Neural cell (in vitro differentiated cells): ENCODE measurements at regions not wholly inside any gene's neighbourhood (a gene's known extent, or its start where the extent isn't known, plus 50 kb on each side); places are given as distances from the start of the nearest gene placed in this dataset.

Experiments
- H2AFZ ChIP-seq: fragments of 200-600, 300-800 bp; sonication (generic), shearing (Covaris generic); 2 replicates; pipeline ENCODE4 v1.6.0; 2014; ENCODE audit warnings: low read depth, mild to moderate bottlenecking, antibody characterized with exemption, low read length, moderate library complexity
- H3F3A ChIP-seq: fragments of 200-600 bp; shearing (Covaris generic); 2 replicates; pipeline ENCODE4 v1.6.1; 2016; ENCODE audit warnings: mild to moderate bottlenecking, moderate library complexity, mixed read lengths, antibody characterized with exemption, low read length; ENCODE audit not compliant: insufficient read depth, poor library complexity, severe bottlenecking
- H3K27ac ChIP-seq: fragments of 200-600, 300-800 bp; sonication (generic), shearing (Covaris generic); 2 replicates; pipeline ENCODE4 v1.5.1; 2014; ENCODE audit warnings: mild to moderate bottlenecking, low read length, moderate library complexity
- H3K27me3 ChIP-seq: fragments of 300-800, 200-600 bp; sonication (generic), shearing (Covaris generic); 2 replicates; pipeline ENCODE4 v1.6.0; 2014; ENCODE audit warnings: mild to moderate bottlenecking, low read depth, low read length, moderate library complexity; ENCODE audit not compliant: insufficient read depth
- H3K36me3 ChIP-seq: fragments of 300-800, 200-600 bp; sonication (generic), shearing (Covaris generic); 2 replicates; pipeline ENCODE4 v1.5.1; 2014; ENCODE audit warnings: mild to moderate bottlenecking, antibody characterized with exemption, low read length, moderate library complexity; ENCODE audit not compliant: insufficient read depth
- H3K4me2 ChIP-seq: fragments of 300-800, 200-600 bp; sonication (generic), shearing (Covaris generic); 2 replicates; pipeline ENCODE4 v1.6.0; 2014; ENCODE audit warnings: mild to moderate bottlenecking, low read length
- H3K4me3 ChIP-seq: fragments of 300-800, 200-600 bp; sonication (generic), shearing (Covaris generic); 2 replicates; pipeline ENCODE4 v1.5.1; 2014; ENCODE audit warnings: mild to moderate bottlenecking, low read length, moderate library complexity
- H3K79me2 ChIP-seq: fragments of 200-600 bp; shearing (Covaris generic); replicated peaks from 2 replicates; pipeline ENCODE4 v1.6.0; 2014; ENCODE audit warnings: mild to moderate bottlenecking, low read length, moderate library complexity; ENCODE audit not compliant: insufficient read depth
- H3K9ac ChIP-seq: fragments of 300-800, 200-600 bp; sonication (generic), shearing (Covaris generic); 2 replicates; pipeline ENCODE4 v1.6.1; 2016; ENCODE audit warnings: mild to moderate bottlenecking, low read length, mixed read lengths
- H3K9me2 ChIP-seq: fragments of 200-600 bp; shearing (Covaris generic); 2 replicates; pipeline ENCODE4 v1.6.1; 2016; ENCODE audit warnings: mild to moderate bottlenecking, low read length, mixed read lengths; ENCODE audit not compliant: insufficient read depth
- H3K9me3 ChIP-seq: fragments of 200-600, 300-800 bp; sonication (generic), shearing (Covaris generic); 2 replicates; pipeline ENCODE4 v1.6.1; 2016; ENCODE audit warnings: mild to moderate bottlenecking, mixed run types, low read length, moderate library complexity, mixed read lengths
- H4K20me1 ChIP-seq: fragments of 200-600 bp; shearing (Covaris generic); 2 replicates; pipeline ENCODE4 v1.6.1; 2016; ENCODE audit warnings: mild to moderate bottlenecking, mixed run types; ENCODE audit not compliant: insufficient read depth
- EP300 ChIP-seq: fragments of 450-650 bp; conservative IDR thresholded peaks from 2 replicates; pipeline ENCODE4 v1.6.1; 2014; ENCODE audit warnings: antibody characterized with exemption, mild to moderate bottlenecking, moderate library complexity; ENCODE audit not compliant: poor library complexity, severe bottlenecking
- EZH2 ChIP-seq: fragments of 200-600, 300-800 bp; shearing (Covaris generic), sonication (generic); IDR thresholded peaks from 2 replicates; pipeline ENCODE4 v1.6.1; 2014; ENCODE audit warnings: antibody characterized with exemption, low read length, borderline replicate concordance, mild to moderate bottlenecking; ENCODE audit not compliant: insufficient read depth, poor library complexity, severe bottlenecking
- MXI1 ChIP-seq: fragments of 450-650 bp; conservative IDR thresholded peaks from 2 replicates; pipeline ENCODE4 v1.6.1; 2014; ENCODE audit warnings: antibody characterized with exemption, mild to moderate bottlenecking; ENCODE audit not compliant: poor library complexity, severe bottlenecking
- POLR2AphosphoS5 ChIP-seq: IDR thresholded peaks from 2 replicates; pipeline ENCODE4 v1.6.1; 2012
- RAD21 ChIP-seq: fragments of 450-650 bp; conservative IDR thresholded peaks from 2 replicates; pipeline ENCODE4 v1.6.1; 2014; ENCODE audit warnings: antibody characterized with exemption, mild to moderate bottlenecking, moderate library complexity
- SMC3 ChIP-seq: fragments of 450-650 bp; conservative IDR thresholded peaks from 2 replicates; pipeline ENCODE4 v1.6.1; 2014; ENCODE audit warnings: antibody characterized with exemption, mild to moderate bottlenecking, moderate library complexity; ENCODE audit not compliant: poor library complexity
- TAF1 ChIP-seq: IDR thresholded peaks from 2 replicates; pipeline ENCODE4 v1.6.1; 2012; ENCODE audit warnings: low read depth
- TF ChIP-seq, protein P1 (sequence below): IDR thresholded peaks from 2 replicates; pipeline ENCODE4 v1.6.1; 2012; ENCODE audit warnings: borderline replicate concordance
- TF ChIP-seq, protein P2 (sequence below): fragments of 450-650 bp; IDR thresholded peaks from 2 replicates; pipeline ENCODE4 v1.5.1; 2014; ENCODE audit warnings: antibody characterized with exemption, mild to moderate bottlenecking, moderate library complexity; ENCODE audit not compliant: poor library complexity, severe bottlenecking

DNA sequence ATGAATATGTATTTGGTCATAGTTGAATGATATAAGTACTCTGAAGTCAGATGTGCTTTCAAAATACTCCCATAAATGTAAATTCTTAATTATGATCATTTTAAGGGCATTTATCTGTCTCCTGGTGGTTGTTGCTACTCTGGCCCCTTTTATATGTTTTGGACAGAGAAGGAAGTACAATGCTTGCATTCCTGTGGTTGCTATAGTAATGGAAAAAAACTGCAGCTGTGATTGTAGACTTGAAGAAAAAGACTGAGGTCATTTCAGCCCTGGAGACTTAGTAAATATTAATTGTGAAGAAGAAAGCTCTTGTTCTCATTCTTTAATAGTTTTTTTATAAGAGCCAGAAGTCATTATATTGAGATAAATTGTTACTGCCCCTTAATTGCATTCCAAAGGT lies 70.2 kb upstream of the FERD3L start:
- no peaks in the 10 kb centered on the region for H4K20me1 ChIP-seq
- H3K4me3 ChIP-seq, result no peak overlapping the region
- no peaks in the 10 kb centered on the region for H3K9me2 ChIP-seq
- no peak overlapping the region for H3K4me2 ChIP-seq
- H3F3A ChIP-seq, result no peaks in the 10 kb centered on the region
- TF ChIP-seq TAF1, result no peak
- H3K9ac ChIP-seq, result no peak overlapping the region
- H3K9me3 ChIP-seq, result no peaks in the 10 kb centered on the region
- H3K79me2 ChIP-seq, result no peaks in the 10 kb centered on the region
- no peaks in the 10 kb centered on the region for H3K27me3 ChIP-seq
- H2AFZ ChIP-seq, result no peak overlapping the region
- H3K36me3 ChIP-seq, result no peaks in the 10 kb centered on the region
- H3K27ac ChIP-seq, result no peak overlapping the region

DNA sequence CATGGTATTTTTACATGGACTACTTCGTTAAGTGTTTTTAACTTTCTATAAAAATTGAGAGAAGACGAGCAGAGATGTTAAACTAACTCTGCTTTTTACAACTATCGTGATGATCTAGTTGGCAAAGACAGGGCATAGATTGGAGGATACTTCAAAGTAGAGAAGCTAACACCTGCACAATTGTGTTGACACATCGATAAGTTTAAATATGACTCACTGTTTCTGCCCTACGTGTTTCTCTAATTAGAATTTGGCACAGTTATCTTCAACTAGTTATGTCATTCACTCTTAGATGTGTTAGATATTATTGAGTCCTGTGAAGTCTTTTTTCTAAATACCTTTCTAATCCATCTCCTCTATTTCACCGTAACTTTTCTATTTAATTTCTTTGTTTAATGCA lies 68.5 kb upstream of the FERD3L start:
- Histone ChIP-seq H3K27ac (no peak overlapping the region), H3K79me2 (no peaks in the 10 kb centered on the region), H4K20me1 (no peaks in the 10 kb centered on the region), H3K36me3 (no peaks in the 10 kb centered on the region), H2AFZ (no peak overlapping the region), H3K27me3 (no peaks in the 10 kb centered on the region), H3K9me2 (no peaks in the 10 kb centered on the region), H3F3A (no peaks in the 10 kb centered on the region), H3K9me3 (no peaks in the 10 kb centered on the region), H3K4me3 (no peak overlapping the region), H3K4me2 (no peak overlapping the region), H3K9ac (no peak overlapping the region)
- TF ChIP-seq POLR2AphosphoS5 (no peak), EZH2 (no peak), EP300 (no peak), SMC3 (no peak), RAD21 (no peak), TAF1 (no peak), MXI1 (no peak)
- TF ChIP-seq, protein P1, sequence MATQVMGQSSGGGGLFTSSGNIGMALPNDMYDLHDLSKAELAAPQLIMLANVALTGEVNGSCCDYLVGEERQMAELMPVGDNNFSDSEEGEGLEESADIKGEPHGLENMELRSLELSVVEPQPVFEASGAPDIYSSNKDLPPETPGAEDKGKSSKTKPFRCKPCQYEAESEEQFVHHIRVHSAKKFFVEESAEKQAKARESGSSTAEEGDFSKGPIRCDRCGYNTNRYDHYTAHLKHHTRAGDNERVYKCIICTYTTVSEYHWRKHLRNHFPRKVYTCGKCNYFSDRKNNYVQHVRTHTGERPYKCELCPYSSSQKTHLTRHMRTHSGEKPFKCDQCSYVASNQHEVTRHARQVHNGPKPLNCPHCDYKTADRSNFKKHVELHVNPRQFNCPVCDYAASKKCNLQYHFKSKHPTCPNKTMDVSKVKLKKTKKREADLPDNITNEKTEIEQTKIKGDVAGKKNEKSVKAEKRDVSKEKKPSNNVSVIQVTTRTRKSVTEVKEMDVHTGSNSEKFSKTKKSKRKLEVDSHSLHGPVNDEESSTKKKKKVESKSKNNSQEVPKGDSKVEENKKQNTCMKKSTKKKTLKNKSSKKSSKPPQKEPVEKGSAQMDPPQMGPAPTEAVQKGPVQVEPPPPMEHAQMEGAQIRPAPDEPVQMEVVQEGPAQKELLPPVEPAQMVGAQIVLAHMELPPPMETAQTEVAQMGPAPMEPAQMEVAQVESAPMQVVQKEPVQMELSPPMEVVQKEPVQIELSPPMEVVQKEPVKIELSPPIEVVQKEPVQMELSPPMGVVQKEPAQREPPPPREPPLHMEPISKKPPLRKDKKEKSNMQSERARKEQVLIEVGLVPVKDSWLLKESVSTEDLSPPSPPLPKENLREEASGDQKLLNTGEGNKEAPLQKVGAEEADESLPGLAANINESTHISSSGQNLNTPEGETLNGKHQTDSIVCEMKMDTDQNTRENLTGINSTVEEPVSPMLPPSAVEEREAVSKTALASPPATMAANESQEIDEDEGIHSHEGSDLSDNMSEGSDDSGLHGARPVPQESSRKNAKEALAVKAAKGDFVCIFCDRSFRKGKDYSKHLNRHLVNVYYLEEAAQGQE, result no peak
- TF ChIP-seq, protein P2, sequence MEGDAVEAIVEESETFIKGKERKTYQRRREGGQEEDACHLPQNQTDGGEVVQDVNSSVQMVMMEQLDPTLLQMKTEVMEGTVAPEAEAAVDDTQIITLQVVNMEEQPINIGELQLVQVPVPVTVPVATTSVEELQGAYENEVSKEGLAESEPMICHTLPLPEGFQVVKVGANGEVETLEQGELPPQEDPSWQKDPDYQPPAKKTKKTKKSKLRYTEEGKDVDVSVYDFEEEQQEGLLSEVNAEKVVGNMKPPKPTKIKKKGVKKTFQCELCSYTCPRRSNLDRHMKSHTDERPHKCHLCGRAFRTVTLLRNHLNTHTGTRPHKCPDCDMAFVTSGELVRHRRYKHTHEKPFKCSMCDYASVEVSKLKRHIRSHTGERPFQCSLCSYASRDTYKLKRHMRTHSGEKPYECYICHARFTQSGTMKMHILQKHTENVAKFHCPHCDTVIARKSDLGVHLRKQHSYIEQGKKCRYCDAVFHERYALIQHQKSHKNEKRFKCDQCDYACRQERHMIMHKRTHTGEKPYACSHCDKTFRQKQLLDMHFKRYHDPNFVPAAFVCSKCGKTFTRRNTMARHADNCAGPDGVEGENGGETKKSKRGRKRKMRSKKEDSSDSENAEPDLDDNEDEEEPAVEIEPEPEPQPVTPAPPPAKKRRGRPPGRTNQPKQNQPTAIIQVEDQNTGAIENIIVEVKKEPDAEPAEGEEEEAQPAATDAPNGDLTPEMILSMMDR, result no peak

DNA sequence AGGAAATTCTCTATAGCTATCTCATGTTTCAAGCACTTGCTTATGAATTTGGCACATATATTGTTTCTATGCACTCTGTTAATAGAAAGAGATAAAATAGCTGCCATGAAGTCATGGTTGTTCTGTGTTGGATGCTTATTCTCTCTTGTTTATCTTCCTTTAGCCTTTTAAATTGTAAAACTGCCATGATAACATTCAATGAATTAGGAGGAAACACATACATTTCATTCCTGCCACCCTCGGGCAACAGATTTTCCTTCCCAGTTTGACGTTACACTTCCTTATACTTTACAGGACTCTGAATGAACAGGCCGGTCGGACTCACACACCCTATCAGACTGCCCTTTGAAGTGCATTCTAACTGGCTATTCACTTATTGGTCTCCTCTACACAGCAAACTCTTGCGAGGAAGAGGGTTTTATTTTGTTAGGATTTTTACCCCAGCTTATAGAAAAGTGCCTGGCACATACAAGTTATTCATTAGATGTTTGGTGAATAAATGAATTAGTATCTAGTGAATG lies 65.7 kb upstream of the FERD3L start:
- no peaks in the 10 kb centered on the region for H3K36me3 ChIP-seq
- H3K27me3 ChIP-seq, result no peaks in the 10 kb centered on the region
- no peaks in the 10 kb centered on the region for H4K20me1 ChIP-seq
- H3K9ac ChIP-seq, result no peak overlapping the region
- no peak overlapping the region for H3K27ac ChIP-seq
- H3K9me3 ChIP-seq, result no peaks in the 10 kb centered on the region
- TF ChIP-seq, protein P1, result no peak
- TF ChIP-seq EZH2, result no peak
- no peak for TF ChIP-seq POLR2AphosphoS5
- no peak for TF ChIP-seq MXI1
- no peak for TF ChIP-seq EP300
- TF ChIP-seq, protein P2, result no peak
- TF ChIP-seq SMC3, result no peak
- H3K9me2 ChIP-seq, result no peaks in the 10 kb centered on the region
- no peak overlapping the region for H3K4me3 ChIP-seq
- no peaks in the 10 kb centered on the region for H3K79me2 ChIP-seq
- no peaks in the 10 kb centered on the region for H3F3A ChIP-seq
- no peak overlapping the region for H2AFZ ChIP-seq
- H3K4me2 ChIP-seq, result no peak overlapping the region
